Gastroesophageal sphincter (tissue), 3 donors: ENCODE measurements at regions not wholly inside any gene's neighbourhood (a gene's known extent, or its start where the extent isn't known, plus 50 kb on each side); places are given as distances from the start of the nearest gene placed in this dataset.
"Not testable (repeated sequence)": the region's sequence is repeated elsewhere in the genome, so short reads cannot be mapped to it uniquely, and the experiment has no call there.

Experiments
- POLR2A ChIP-seq, 2 donors: fragments of 450-650 bp; IDR thresholded peaks; one replicate each; pipeline ENCODE4 v1.6.1; 2017; ENCODE audit warnings: antibody characterized with exemption in 2 of 2, mild to moderate bottlenecking in 2 of 2, moderate library complexity in 1 of 2
- TF ChIP-seq, protein P1 (sequence below), 4 experiments: fragments of 200-600 bp in 2 of 4; fragments of 450-650 bp in 2 of 4; sonication (generic) in 1 of 4; IDR thresholded peaks; one replicate each; pipeline ENCODE4 v1.5.1; 2017 to 2019; ENCODE audit warnings: antibody characterized with exemption in 4 of 4, mild to moderate bottlenecking in 2 of 4, moderate library complexity in 2 of 4

DNA sequence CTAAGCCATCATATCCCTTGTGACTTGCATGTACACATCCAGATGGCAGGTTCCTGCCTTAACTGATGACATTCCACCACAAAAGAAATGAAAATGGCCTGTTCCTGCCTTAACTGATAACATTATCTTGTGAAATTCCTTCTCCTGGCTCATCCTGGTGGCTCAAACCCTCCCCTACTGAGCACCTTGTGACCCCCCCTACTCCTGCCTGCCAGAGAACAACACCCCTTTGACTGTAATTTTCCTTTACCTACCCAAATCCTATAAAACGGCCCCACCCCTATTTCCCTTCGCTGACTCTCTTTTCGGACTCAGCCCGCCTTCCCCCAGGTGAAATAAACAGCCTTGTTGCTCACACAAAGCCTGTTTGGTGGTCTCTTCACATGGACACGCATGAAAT is 390.0 kb downstream of the TUSC1 start:
- TF ChIP-seq, protein P1, sequence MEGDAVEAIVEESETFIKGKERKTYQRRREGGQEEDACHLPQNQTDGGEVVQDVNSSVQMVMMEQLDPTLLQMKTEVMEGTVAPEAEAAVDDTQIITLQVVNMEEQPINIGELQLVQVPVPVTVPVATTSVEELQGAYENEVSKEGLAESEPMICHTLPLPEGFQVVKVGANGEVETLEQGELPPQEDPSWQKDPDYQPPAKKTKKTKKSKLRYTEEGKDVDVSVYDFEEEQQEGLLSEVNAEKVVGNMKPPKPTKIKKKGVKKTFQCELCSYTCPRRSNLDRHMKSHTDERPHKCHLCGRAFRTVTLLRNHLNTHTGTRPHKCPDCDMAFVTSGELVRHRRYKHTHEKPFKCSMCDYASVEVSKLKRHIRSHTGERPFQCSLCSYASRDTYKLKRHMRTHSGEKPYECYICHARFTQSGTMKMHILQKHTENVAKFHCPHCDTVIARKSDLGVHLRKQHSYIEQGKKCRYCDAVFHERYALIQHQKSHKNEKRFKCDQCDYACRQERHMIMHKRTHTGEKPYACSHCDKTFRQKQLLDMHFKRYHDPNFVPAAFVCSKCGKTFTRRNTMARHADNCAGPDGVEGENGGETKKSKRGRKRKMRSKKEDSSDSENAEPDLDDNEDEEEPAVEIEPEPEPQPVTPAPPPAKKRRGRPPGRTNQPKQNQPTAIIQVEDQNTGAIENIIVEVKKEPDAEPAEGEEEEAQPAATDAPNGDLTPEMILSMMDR (IDR thresholded peaks at IDR 0.05): not testable (repeated sequence)
- TF ChIP-seq POLR2A (IDR thresholded peaks at IDR 0.05): not testable (repeated sequence)
